ENCODE measurements at regions not wholly inside any gene's neighbourhood (a gene's known extent, or its start where the extent isn't known, plus 50 kb on each side); places are given as distances from the start of the nearest gene placed in this dataset.

DNA sequence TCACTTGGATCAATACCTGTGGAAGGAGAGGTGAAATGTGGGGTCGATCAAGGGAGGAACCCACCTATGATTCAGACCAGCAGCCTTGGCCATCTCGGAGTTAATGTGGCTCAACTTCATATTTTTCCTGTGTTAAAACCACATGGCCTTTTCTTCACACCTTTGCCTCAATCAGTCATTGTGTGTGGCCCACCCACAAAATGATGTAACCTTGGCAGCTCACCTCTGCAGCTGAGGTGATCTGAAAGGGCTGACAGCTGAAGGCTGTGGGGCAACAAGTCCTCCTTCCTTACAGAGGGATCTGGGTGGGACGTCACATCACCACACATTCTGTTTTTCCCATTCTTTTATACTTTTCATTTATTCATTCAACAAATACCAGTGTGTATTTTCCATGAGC, 357.1 kb upstream of the HSF2 start:
- TF ChIP-seq SIN3A (IDR thresholded peaks at IDR 0.05; ENCODE audit: borderline replicate concordance, insufficient read depth, low read length) (no peak), POLR2AphosphoS5 (IDR thresholded peaks at IDR 0.05; ENCODE audit: low read depth, low read length) (no peak), TAF1 (IDR thresholded peaks at IDR 0.05; ENCODE audit: borderline replicate concordance, insufficient read depth, low read length) (no peak), FOXP2 (optimal IDR thresholded peaks at IDR 0.05; ENCODE audit: borderline replicate concordance, extremely low read depth, extremely low read length, insufficient read depth) (no peak)
- TF ChIP-seq, protein P1, sequence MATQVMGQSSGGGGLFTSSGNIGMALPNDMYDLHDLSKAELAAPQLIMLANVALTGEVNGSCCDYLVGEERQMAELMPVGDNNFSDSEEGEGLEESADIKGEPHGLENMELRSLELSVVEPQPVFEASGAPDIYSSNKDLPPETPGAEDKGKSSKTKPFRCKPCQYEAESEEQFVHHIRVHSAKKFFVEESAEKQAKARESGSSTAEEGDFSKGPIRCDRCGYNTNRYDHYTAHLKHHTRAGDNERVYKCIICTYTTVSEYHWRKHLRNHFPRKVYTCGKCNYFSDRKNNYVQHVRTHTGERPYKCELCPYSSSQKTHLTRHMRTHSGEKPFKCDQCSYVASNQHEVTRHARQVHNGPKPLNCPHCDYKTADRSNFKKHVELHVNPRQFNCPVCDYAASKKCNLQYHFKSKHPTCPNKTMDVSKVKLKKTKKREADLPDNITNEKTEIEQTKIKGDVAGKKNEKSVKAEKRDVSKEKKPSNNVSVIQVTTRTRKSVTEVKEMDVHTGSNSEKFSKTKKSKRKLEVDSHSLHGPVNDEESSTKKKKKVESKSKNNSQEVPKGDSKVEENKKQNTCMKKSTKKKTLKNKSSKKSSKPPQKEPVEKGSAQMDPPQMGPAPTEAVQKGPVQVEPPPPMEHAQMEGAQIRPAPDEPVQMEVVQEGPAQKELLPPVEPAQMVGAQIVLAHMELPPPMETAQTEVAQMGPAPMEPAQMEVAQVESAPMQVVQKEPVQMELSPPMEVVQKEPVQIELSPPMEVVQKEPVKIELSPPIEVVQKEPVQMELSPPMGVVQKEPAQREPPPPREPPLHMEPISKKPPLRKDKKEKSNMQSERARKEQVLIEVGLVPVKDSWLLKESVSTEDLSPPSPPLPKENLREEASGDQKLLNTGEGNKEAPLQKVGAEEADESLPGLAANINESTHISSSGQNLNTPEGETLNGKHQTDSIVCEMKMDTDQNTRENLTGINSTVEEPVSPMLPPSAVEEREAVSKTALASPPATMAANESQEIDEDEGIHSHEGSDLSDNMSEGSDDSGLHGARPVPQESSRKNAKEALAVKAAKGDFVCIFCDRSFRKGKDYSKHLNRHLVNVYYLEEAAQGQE (IDR thresholded peaks at IDR 0.05; ENCODE audit: insufficient read depth in 1 of 2, low read depth in 2 of 2, low read length in 2 of 2) = no peak

All from PFSK-1 (cell line).